D721Med (cell line): ENCODE measurements at regions not wholly inside any gene's neighbourhood (a gene's known extent, or its start where the extent isn't known, plus 50 kb on each side); places are given as distances from the start of the nearest gene placed in this dataset.

Source experiments
- DNase-seq: peaks from one replicate; pipeline ENCODE4 v3.0.0; 2011; ENCODE audit warnings: low spot score; ENCODE audit not compliant: insufficient read length
- FAIRE-seq: peaks from 2 replicates; lab custom pipeline; 2011; peaks lifted over from hg19 to GRCh38; lab: Jason Lieb, UNC
- CTCF ChIP-seq: IDR thresholded peaks from 2 replicates; pipeline ENCODE4 v1.5.1; 2012; ENCODE audit warnings: mild to moderate bottlenecking, control low read depth; ENCODE audit not compliant: insufficient read depth; ENCODE audit errors: missing control alignments

- DNase-seq (no peak), FAIRE-seq (no peak)
- no peak for TF ChIP-seq CTCF
Observed at GRCh38 chr3:189464799-189465198, 166.4 kb upstream of the TP63 start.

DNA sequence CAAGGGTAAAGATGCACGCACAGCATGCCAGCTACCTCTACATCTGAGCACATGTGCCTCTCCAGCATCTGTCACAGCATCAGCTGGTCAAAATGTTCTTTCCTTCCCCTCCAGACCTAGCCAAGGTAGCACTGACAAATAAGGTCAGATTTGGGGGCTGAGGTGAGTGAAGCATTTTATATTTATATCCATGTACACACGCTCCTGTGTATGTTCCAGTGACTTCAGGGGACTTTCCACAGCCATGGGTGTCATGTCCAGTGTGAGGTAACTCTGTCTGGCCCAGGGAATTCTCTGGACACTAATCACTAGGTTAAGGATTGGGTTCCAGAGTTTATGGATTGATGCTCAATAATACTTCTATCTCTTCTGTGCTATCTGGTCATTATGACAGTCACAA is 165.2 kb upstream of the TP63 start:
- no peak for DNase-seq
- TF ChIP-seq CTCF: no peak
- FAIRE-seq: no peak

GRCh38 chr3:189467451-189467850 is 163.7 kb upstream of the TP63 start:
- DNase-seq (no peak), FAIRE-seq (no peak)
- TF ChIP-seq CTCF: no peak

DNA sequence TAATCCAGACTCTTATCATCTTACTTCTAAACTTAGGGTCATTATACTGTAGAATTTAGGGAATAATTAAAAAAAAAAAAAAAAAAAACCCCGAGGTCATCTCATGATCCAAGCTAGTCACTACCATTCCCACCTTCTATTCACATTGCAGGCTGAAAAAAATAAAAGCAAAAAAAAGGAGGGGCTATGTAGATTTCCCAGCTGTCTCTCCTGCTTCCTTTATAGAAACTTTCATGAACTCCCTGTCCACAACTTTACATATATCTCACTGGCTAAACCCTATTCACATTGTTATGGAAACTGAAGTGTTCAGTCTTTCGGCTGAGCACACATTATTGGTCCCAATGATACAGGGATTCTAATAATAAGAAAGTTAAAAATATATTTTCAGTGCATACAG is 156.2 kb upstream of the TP63 start:
- DNase-seq: no peak
- TF ChIP-seq CTCF: no peak
- no peak for FAIRE-seq

GRCh38 chr3:189477614-189478013 is 153.6 kb upstream of the TP63 start:
- no peak for FAIRE-seq
- no peak for TF ChIP-seq CTCF

DNA sequence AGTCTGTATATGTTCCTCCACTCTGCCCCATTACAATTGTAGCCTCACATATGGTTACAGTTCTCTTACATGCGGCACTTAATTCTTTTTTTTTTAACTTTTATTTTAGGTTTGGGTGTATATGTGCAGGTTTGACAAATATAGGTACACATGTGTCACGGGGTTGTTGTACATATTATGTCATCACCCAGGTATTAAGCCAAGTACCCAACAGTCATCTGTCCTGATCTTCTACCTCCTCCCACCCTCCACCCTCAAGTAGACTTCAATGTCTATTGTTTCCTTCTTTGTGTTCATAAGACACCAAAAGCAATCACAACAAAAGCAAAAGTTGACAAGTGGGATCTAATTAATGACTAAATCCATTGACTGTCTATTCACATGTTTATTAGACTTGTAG is 144.6 kb upstream of the TP63 start:
- FAIRE-seq: no peak
- no peak for TF ChIP-seq CTCF
- DNase-seq: no peak

More at GRCh38 chr3:189477614-189478013, 153.6 kb upstream of the TP63 start:
- no peak for DNase-seq

DNA sequence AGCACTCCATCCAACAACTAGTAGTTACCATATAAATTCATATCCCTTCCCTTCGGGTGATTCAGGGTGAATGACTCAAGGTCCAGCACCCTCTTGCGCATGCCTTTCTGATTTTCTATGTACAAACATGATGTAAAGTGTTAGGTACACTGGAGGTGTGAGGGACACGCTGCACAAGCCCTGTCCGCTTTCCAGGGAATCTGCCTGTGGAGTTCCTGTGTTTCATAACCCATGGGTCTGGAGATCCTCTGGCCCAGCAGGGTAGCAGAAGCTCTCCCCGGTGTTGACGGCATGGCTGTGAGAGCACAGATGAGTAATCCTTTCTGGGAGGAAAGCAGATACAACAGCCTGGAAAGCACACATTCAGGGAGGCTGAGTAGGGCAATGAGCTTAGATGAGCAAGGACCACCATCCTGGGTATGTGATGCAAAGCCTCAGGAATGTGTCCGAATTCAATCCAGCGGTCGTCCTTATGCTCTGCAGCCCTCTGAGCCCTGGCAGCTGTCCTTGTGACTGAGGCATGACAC is 142.9 kb upstream of the TP63 start:
- no peak for TF ChIP-seq CTCF
- FAIRE-seq: no peak

More for the DNA sequence above, 142.9 kb upstream of the TP63 start:
- DNase-seq: no peak
